Esophagus muscularis mucosa (tissue), 3 donors: ENCODE measurements at regions not wholly inside any gene's neighbourhood (a gene's known extent, or its start where the extent isn't known, plus 50 kb on each side); places are given as distances from the start of the nearest gene placed in this dataset.

Source experiments
- POLR2AphosphoS5 ChIP-seq, 2 donors: sonication (generic); formaldehyde crosslinking; IDR thresholded peaks; one replicate each; pipeline ENCODE4 v1.6.1; 2017; ENCODE audit warnings: antibody characterized with exemption in 2 of 2
- TF ChIP-seq, protein P1 (sequence below), 3 experiments: fragments of 200-600 bp in 2 of 3; fragments of 450-650 bp in 1 of 3; sonication (generic) in 2 of 3; IDR thresholded peaks; one replicate each; pipeline ENCODE4 v1.5.1; 2017 to 2019; ENCODE audit warnings: antibody characterized with exemption in 3 of 3, mild to moderate bottlenecking in 2 of 3, moderate library complexity in 1 of 3

DNA sequence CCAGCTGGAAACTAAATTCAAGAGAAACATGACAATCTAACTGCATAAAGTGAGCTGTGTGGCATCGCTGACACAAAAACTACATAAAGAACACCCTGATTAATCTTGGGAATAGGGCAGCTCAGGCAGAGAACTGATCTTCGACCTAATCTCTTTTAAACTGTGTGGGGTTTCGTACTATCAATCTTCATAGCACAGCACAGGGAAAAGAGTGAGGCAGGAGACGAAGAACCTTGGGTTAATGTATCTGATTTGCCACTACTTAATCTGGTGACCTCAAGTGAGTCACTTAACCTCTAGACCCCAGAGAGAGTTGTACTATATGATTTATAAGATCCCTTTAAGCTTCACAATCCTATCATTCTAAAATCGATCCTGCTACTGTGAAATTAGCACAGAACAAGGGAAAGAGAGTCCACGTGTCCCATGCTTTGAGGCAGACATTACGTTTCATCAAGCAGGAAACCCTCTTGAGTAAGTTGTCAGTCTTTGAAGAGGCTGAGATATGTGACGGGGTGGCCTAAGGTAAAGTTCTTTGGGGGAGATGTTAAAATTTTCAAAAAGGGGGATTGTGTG is 519.7 kb downstream of the SOCS6 start:
- TF ChIP-seq, protein P1, sequence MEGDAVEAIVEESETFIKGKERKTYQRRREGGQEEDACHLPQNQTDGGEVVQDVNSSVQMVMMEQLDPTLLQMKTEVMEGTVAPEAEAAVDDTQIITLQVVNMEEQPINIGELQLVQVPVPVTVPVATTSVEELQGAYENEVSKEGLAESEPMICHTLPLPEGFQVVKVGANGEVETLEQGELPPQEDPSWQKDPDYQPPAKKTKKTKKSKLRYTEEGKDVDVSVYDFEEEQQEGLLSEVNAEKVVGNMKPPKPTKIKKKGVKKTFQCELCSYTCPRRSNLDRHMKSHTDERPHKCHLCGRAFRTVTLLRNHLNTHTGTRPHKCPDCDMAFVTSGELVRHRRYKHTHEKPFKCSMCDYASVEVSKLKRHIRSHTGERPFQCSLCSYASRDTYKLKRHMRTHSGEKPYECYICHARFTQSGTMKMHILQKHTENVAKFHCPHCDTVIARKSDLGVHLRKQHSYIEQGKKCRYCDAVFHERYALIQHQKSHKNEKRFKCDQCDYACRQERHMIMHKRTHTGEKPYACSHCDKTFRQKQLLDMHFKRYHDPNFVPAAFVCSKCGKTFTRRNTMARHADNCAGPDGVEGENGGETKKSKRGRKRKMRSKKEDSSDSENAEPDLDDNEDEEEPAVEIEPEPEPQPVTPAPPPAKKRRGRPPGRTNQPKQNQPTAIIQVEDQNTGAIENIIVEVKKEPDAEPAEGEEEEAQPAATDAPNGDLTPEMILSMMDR (IDR thresholded peaks at IDR 0.05) = no peak
- TF ChIP-seq POLR2AphosphoS5 (IDR thresholded peaks at IDR 0.05) = no peak
